Retinal pigment epithelial cell (primary cell): ENCODE measurements at regions not wholly inside any gene's neighbourhood (a gene's known extent, or its start where the extent isn't known, plus 50 kb on each side); places are given as distances from the start of the nearest gene placed in this dataset.

Experiments
- DNase-seq: peaks from one replicate; pipeline ENCODE4 v3.0.0-alpha.2; 2010; ENCODE audit warnings: low read depth
- H3K4me3 ChIP-seq: 2 replicates; pipeline ENCODE4 v1.5.1; 2011; ENCODE audit warnings: mild to moderate bottlenecking, low read length, control low read depth, moderate library complexity
- CTCF ChIP-seq: conservative IDR thresholded peaks from 2 replicates; pipeline ENCODE4 v1.5.1; 2011; ENCODE audit warnings: low read depth, low read length, control low read depth, inconsistent platforms

- no peak for TF ChIP-seq CTCF
- no peak for DNase-seq
- no peak overlapping the region for H3K4me3 ChIP-seq
Measured at GRCh38 chr6:48027704-48028435, 83.1 kb downstream of the PTCHD4 start.

- H3K4me3 ChIP-seq: no peak overlapping the region
- TF ChIP-seq CTCF: no peak
Measured at GRCh38 chr6:48024956-48025355, 86.0 kb downstream of the PTCHD4 start.

GRCh38 chr6:48021904-48022303 is 89.1 kb downstream of the PTCHD4 start:
- no peak for DNase-seq
- H3K4me3 ChIP-seq: no peak overlapping the region
- no peak for TF ChIP-seq CTCF

More at GRCh38 chr6:48024956-48025355, 86.0 kb downstream of the PTCHD4 start:
- DNase-seq: no peak

- no peak for TF ChIP-seq CTCF
- no peak for DNase-seq
- H3K4me3 ChIP-seq: no peak overlapping the region
Measured at GRCh38 chr6:48016020-48016755, 94.8 kb downstream of the PTCHD4 start.

- TF ChIP-seq CTCF: no peak
- H3K4me3 ChIP-seq: no peak overlapping the region
- DNase-seq: no peak
Measured at GRCh38 chr6:47992809-47993208, 118.2 kb downstream of the PTCHD4 start.

- TF ChIP-seq CTCF: no peak
Measured at GRCh38 chr6:47983491-47983890, 127.5 kb downstream of the PTCHD4 start.

GRCh38 chr6:47977314-47977713 is 133.7 kb downstream of the PTCHD4 start:
- TF ChIP-seq CTCF: no peak
- DNase-seq: no peak
- no peak overlapping the region for H3K4me3 ChIP-seq

More at GRCh38 chr6:47983491-47983890, 127.5 kb downstream of the PTCHD4 start:
- no peak overlapping the region for H3K4me3 ChIP-seq
- no peak for DNase-seq
